ENCODE measurements at regions not wholly inside any gene's neighbourhood (a gene's known extent, or its start where the extent isn't known, plus 50 kb on each side); places are given as distances from the start of the nearest gene placed in this dataset.
"Not testable (repeated sequence)": the region's sequence is repeated elsewhere in the genome, so short reads cannot be mapped to it uniquely, and the experiment has no call there.

- DNase-seq (ENCODE audit: low read depth in 2 of 2): no peak
Observed at GRCh38 chr10:78341953-78342614, 308.4 kb downstream of the RPS24 start.

GRCh38 chr10:78342827-78343653 is 309.4 kb downstream of the RPS24 start:
- no peak for DNase-seq (ENCODE audit: low read depth in 2 of 2)

- not testable (repeated sequence) for DNase-seq (ENCODE audit: low read depth in 2 of 2)
Observed at GRCh38 chr10:78344257-78344656, 310.6 kb downstream of the RPS24 start.

- not testable (repeated sequence) for DNase-seq (ENCODE audit: low read depth in 2 of 2)
Observed at GRCh38 chr10:78345515-78345914, 311.9 kb downstream of the RPS24 start.

GRCh38 chr10:78346721-78347120 is 313.1 kb downstream of the RPS24 start:
- DNase-seq (ENCODE audit: low read depth in 2 of 2): no peak

- no peak for DNase-seq (ENCODE audit: low read depth in 2 of 2)
Observed at GRCh38 chr10:78348411-78349164, 314.9 kb downstream of the RPS24 start.

GRCh38 chr10:78349165-78349516 is 315.5 kb downstream of the RPS24 start:
- DNase-seq (ENCODE audit: low read depth in 2 of 2): no peak

GRCh38 chr10:78349911-78350663 is 316.4 kb downstream of the RPS24 start:
- no peak for DNase-seq (ENCODE audit: low read depth in 2 of 2)

- no peak for DNase-seq (ENCODE audit: low read depth in 2 of 2)
Observed at GRCh38 chr10:78351283-78351682, 317.6 kb downstream of the RPS24 start.

GRCh38 chr10:78351809-78352208 is 318.1 kb downstream of the RPS24 start:
- DNase-seq (ENCODE audit: low read depth in 2 of 2): no peak

- no peak for DNase-seq (ENCODE audit: low read depth in 2 of 2)
Observed at GRCh38 chr10:78353636-78354035, 320.0 kb downstream of the RPS24 start.

- DNase-seq (ENCODE audit: low read depth in 2 of 2): no peak
Observed at GRCh38 chr10:78354101-78354500, 320.4 kb downstream of the RPS24 start.

GRCh38 chr10:78356291-78356900 is 322.7 kb downstream of the RPS24 start:
- no peak for DNase-seq (ENCODE audit: low read depth in 2 of 2)

GRCh38 chr10:78357141-78358063 is 323.7 kb downstream of the RPS24 start:
- DNase-seq (ENCODE audit: low read depth in 2 of 2): no peak

- DNase-seq (ENCODE audit: low read depth in 2 of 2): no peak
Observed at GRCh38 chr10:78358351-78358750, 324.7 kb downstream of the RPS24 start.

GRCh38 chr10:78358982-78359381 is 325.3 kb downstream of the RPS24 start:
- no peak for DNase-seq (ENCODE audit: low read depth in 2 of 2)

GRCh38 chr10:78359640-78360091 is 326.0 kb downstream of the RPS24 start:
- no peak for DNase-seq (ENCODE audit: low read depth in 2 of 2)

GRCh38 chr10:78360284-78360683 is 326.6 kb downstream of the RPS24 start:
- DNase-seq (ENCODE audit: low read depth in 2 of 2): no peak

GRCh38 chr10:78361031-78361430 is 327.4 kb downstream of the RPS24 start:
- DNase-seq (ENCODE audit: low read depth in 2 of 2): no peak

- no peak for DNase-seq (ENCODE audit: low read depth in 2 of 2)
Observed at GRCh38 chr10:78362406-78363022, 328.9 kb downstream of the RPS24 start.

Data from stimulated activated CD8-positive, alpha-beta memory T cell treated with anti-CD3 and anti-CD28 coated beads, Interleukin-2, amount 100 ng/mL, for 1 hour (primary cell).